PFSK-1 (cell line): ENCODE measurements at regions not wholly inside any gene's neighbourhood (a gene's known extent, or its start where the extent isn't known, plus 50 kb on each side); places are given as distances from the start of the nearest gene placed in this dataset.

Experiments used
- POLR2AphosphoS5 ChIP-seq: IDR thresholded peaks from 2 replicates; pipeline ENCODE4 v1.6.1; 2012; ENCODE audit warnings: low read depth, mild to moderate bottlenecking, control low read depth, low read length, moderate library complexity
- REST ChIP-seq, 2 experiments: IDR thresholded peaks; 2 replicates each; pipeline versions ENCODE4 v1.6.1 to v1.8.0; 2011 to 2012; ENCODE audit warnings: low read depth in 2 of 2, low read length in 2 of 2, control low read depth in 1 of 2, inconsistent platforms in 1 of 2, mild to moderate bottlenecking in 1 of 2, moderate library complexity in 1 of 2; ENCODE audit not compliant: insufficient read depth in 1 of 2
- TAF1 ChIP-seq: IDR thresholded peaks from 2 replicates; pipeline ENCODE4 v1.6.1; 2012; ENCODE audit warnings: low read length, control low read depth, borderline replicate concordance; ENCODE audit not compliant: insufficient read depth

GRCh38 chr16:74201576-74201975, 95.0 kb upstream of the PSMD7 start:
- TF ChIP-seq POLR2AphosphoS5 (no peak), REST (IDR thresholded peaks at IDR 0.05; ENCODE audit: insufficient read depth in 1 of 2, low read depth in 2 of 2, low read length in 2 of 2) (no peak), TAF1 (no peak)
